CD4-positive, CD25-positive, alpha-beta regulatory T cell (primary cell): ENCODE measurements at regions not wholly inside any gene's neighbourhood (a gene's known extent, or its start where the extent isn't known, plus 50 kb on each side); places are given as distances from the start of the nearest gene placed in this dataset.

Experiments used
- ATAC-seq, 2 donors: fragments of 150-1000 bp; cut with Tn5 transposase; one replicate each; pipeline ENCODE4 v1.10.0; 2021; ENCODE audit warnings: low read depth in 2 of 2, moderate number of reproducible peaks in 2 of 2, moderate library complexity in 1 of 2
- DNase-seq, 3 donors: peaks; one replicate each; pipeline versions ENCODE4 v3.0.0 to v3.0.0-alpha.2; 2012 to 2022; ENCODE audit warnings: mixed read lengths in 1 of 3
- H3K27ac ChIP-seq: one replicate; pipeline ENCODE4 v1.7.0; 2013; ENCODE audit warnings: mild to moderate bottlenecking, low read length; ENCODE audit not compliant: insufficient read depth, poor library complexity, severe bottlenecking
- H3K27me3 ChIP-seq: one replicate; pipeline ENCODE4 v1.7.0; 2013; ENCODE audit warnings: low read length; ENCODE audit not compliant: control insufficient read depth, insufficient read depth
- H3K36me3 ChIP-seq: one replicate; pipeline ENCODE4 v1.7.0; 2013; ENCODE audit warnings: mild to moderate bottlenecking, low read length, moderate library complexity; ENCODE audit not compliant: control insufficient read depth, insufficient read depth
- H3K4me1 ChIP-seq: 2 replicates; pipeline ENCODE4 v1.7.0; 2013; ENCODE audit warnings: mild to moderate bottlenecking, low read length; ENCODE audit not compliant: insufficient read depth, control insufficient read depth, poor library complexity, severe bottlenecking
- H3K4me3 ChIP-seq: one replicate; pipeline ENCODE4 v1.7.0; 2013; ENCODE audit warnings: low read depth, mild to moderate bottlenecking, low read length, moderate library complexity
- H3K9me3 ChIP-seq, 2 experiments: 1 replicate in 1 of 2; 2 replicates in 1 of 2; pipeline ENCODE4 v1.7.0; 2013; ENCODE audit warnings: low read length in 2 of 2, mild to moderate bottlenecking in 1 of 2, moderate library complexity in 1 of 2; ENCODE audit not compliant: control insufficient read depth in 2 of 2
- H3K27ac Mint-ChIP-seq, 3 donors: one replicate each; pipeline ENCODE4 v1.8.0; 2020 to 2022; ENCODE audit warnings: mild to moderate bottlenecking in 3 of 3, mixed read lengths in 3 of 3, moderate library complexity in 2 of 3
- H3K27me3 Mint-ChIP-seq: one replicate; pipeline ENCODE4 v1.8.0; 2022; ENCODE audit warnings: mild to moderate bottlenecking, mixed read lengths
- H3K36me3 Mint-ChIP-seq: one replicate; pipeline ENCODE4 v1.8.0; 2020; ENCODE audit warnings: mixed read lengths
- H3K4me1 Mint-ChIP-seq, 4 donors: one replicate each; pipeline ENCODE4 v1.8.0; 2020 to 2022; ENCODE audit warnings: mixed read lengths in 4 of 4, mild to moderate bottlenecking in 1 of 4
- H3K4me3 Mint-ChIP-seq, 4 donors: one replicate each; pipeline ENCODE4 v1.8.0; 2020 to 2022; ENCODE audit warnings: mild to moderate bottlenecking in 4 of 4, mixed read lengths in 4 of 4, moderate library complexity in 3 of 4
- H3K9me3 Mint-ChIP-seq, 7 donors: one replicate each; pipeline ENCODE4 v1.8.0; 2020 to 2022; ENCODE audit warnings: mixed read lengths in 7 of 7, mild to moderate bottlenecking in 3 of 7, moderate library complexity in 2 of 7

DNA sequence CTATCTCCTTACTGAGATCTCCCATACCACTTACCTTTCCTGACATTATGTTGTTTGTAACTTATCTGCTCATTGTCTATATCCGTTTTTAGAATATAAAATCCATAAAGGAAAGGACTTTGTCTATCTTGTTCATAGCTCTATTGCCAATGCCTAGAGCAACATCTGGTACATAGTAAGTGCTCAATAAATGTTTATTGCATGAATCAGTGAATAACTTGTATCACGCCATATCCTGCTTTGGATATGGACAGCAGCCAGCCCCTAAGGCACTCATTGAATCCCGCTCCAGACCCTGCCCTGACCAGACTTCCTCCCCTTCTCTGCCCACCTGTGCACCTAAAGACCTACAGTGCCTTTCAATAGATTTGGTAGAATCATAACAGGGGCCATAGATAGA lies 298.1 kb upstream of the PLXNA2 start:
- Mint-ChIP-seq H3K4me3 (no peak overlapping the region), H3K4me1 (no peaks in the 10 kb centered on the region), H3K9me3 (peaks cover 0 to 2% (median 0%) of the 10 kb centered on the region in 7 donors), H3K27ac (no peak overlapping the region), H3K36me3 (no peaks in the 10 kb centered on the region), H3K27me3 (no peaks in the 10 kb centered on the region)
- Histone ChIP-seq H3K27ac (no peak overlapping the region), H3K36me3 (no peaks in the 10 kb centered on the region), H3K4me3 (no peak overlapping the region), H3K27me3 (no peaks in the 10 kb centered on the region), H3K9me3 (no peaks in the 10 kb centered on the region), H3K4me1 (no peaks in the 10 kb centered on the region)
- DNase-seq (no peak), ATAC-seq (no peak)

DNA sequence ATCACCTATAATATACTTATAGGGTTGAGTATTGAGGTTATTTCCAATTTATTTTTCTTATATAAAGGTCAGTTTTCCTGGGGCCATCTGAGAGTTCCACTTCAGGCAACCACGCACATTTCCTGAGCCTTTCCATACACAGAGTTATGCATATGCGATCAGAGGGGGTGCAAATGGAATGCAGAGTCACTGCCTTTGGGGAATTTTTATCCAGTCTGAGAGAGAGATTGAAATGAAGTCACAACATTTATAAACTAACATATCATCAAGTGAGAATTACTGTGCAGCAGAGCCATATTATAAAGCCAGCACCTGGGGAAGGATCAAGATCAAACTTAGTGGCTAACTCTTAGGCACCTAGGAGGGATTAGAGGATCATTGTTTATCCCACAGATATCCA lies 299.9 kb upstream of the PLXNA2 start:
- Mint-ChIP-seq H3K9me3 (peaks cover 0 to 2% (median 0%) of the 10 kb centered on the region in 7 donors), H3K27me3 (peaks cover 5% of the 10 kb centered on the region)
- ATAC-seq, result no peak

DNA sequence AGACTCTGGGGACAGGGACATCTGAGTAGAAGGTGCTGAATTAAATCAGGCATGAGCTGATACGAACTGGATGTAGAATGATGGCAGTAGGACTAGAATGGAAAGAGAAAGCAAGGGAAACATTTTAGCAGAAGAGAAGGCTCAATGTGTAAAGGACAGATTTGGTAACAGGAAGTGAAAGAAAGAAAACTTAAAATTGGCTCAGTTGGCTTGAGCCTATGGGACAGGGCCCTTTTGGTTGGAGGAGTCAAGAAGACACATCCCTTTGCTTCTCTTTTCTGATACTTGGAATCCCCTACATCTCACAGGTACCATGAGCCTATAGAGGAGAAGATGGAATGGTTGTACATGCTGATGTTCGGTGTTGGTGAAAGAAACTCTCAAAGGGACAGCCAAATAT lies 300.6 kb upstream of the PLXNA2 start:
- ATAC-seq (no peak), DNase-seq (no peak)
- H3K4me1 ChIP-seq, result no peaks in the 10 kb centered on the region
- Mint-ChIP-seq H3K4me3 (no peak overlapping the region), H3K4me1 (no peaks in the 10 kb centered on the region), H3K27me3 (peaks cover 5% of the 10 kb centered on the region), H3K36me3 (no peaks in the 10 kb centered on the region), H3K9me3 (peaks cover 0 to 2% (median 0%) of the 10 kb centered on the region in 7 donors), H3K27ac (peak overlapping the region in 1 of 3 donors; percentile 16)
- H3K9me3 ChIP-seq, result no peaks in the 10 kb centered on the region
- no peak overlapping the region for H3K27ac ChIP-seq
- no peak overlapping the region for H3K4me3 ChIP-seq
- no peaks in the 10 kb centered on the region for H3K27me3 ChIP-seq
- no peaks in the 10 kb centered on the region for H3K36me3 ChIP-seq

More for the DNA sequence above, 299.9 kb upstream of the PLXNA2 start:
- Mint-ChIP-seq H3K4me1 (no peaks in the 10 kb centered on the region), H3K36me3 (no peaks in the 10 kb centered on the region), H3K4me3 (no peak overlapping the region), H3K27ac (no peak overlapping the region)
- Histone ChIP-seq H3K4me3 (no peak overlapping the region), H3K27ac (no peak overlapping the region), H3K27me3 (no peaks in the 10 kb centered on the region), H3K4me1 (no peaks in the 10 kb centered on the region), H3K9me3 (no peaks in the 10 kb centered on the region), H3K36me3 (no peaks in the 10 kb centered on the region)
- no peak for DNase-seq

GRCh38 chr1:208551024-208551423 lies 306.8 kb upstream of the PLXNA2 start:
- no peaks in the 10 kb centered on the region for H3K4me1 ChIP-seq
- Mint-ChIP-seq H3K4me1 (no peaks in the 10 kb centered on the region), H3K4me3 (no peak overlapping the region), H3K9me3 (peaks cover 0 to 7% (median 0%) of the 10 kb centered on the region in 7 donors), H3K27ac (no peak overlapping the region), H3K27me3 (peaks cover 5% of the 10 kb centered on the region), H3K36me3 (no peaks in the 10 kb centered on the region)
- no peaks in the 10 kb centered on the region for H3K27me3 ChIP-seq
- no peak for ATAC-seq
- DNase-seq, result no peak
- no peak overlapping the region for H3K27ac ChIP-seq
- no peaks in the 10 kb centered on the region for H3K9me3 ChIP-seq
- no peaks in the 10 kb centered on the region for H3K36me3 ChIP-seq
- no peak overlapping the region for H3K4me3 ChIP-seq

GRCh38 chr1:208551633-208552320 lies 307.6 kb upstream of the PLXNA2 start:
- H3K27me3 Mint-ChIP-seq, result peaks cover 5% of the 10 kb centered on the region
- H3K4me1 Mint-ChIP-seq, result no peaks in the 10 kb centered on the region
- no peaks in the 10 kb centered on the region for H3K36me3 ChIP-seq
- peaks cover 0 to 7% (median 0%) of the 10 kb centered on the region in 7 donors for H3K9me3 Mint-ChIP-seq
- no peak overlapping the region for H3K27ac Mint-ChIP-seq
- no peaks in the 10 kb centered on the region for H3K9me3 ChIP-seq
- no peaks in the 10 kb centered on the region for H3K27me3 ChIP-seq
- no peaks in the 10 kb centered on the region for H3K36me3 Mint-ChIP-seq
- H3K4me3 Mint-ChIP-seq, result no peak overlapping the region
- DNase-seq, result no peak
- no peak for ATAC-seq
- no peaks in the 10 kb centered on the region for H3K4me1 ChIP-seq
- H3K4me3 ChIP-seq, result no peak overlapping the region
- no peak overlapping the region for H3K27ac ChIP-seq

GRCh38 chr1:208552928-208553327 lies 308.7 kb upstream of the PLXNA2 start:
- Mint-ChIP-seq H3K36me3 (no peaks in the 10 kb centered on the region), H3K4me1 (no peaks in the 10 kb centered on the region)
- DNase-seq, result no peak

DNA sequence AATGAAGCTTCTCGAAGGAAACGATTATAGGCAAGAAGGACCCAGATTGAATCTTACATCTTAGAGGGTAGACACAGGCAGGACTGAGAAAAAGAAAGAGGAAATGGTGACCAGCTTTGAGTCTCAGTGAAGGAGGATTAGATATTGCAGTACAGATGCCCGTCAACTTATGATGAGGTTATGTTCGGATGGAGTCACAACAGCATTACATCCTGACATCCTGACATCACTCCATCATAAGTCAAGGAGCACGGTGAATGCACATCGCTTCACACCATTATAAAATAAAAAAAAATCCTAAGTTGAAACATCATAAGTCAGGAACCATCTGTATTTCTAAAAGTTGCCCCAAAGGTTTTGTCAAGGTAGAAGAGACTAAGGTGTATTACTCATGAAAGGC lies 312.3 kb upstream of the PLXNA2 start:
- Mint-ChIP-seq H3K27me3 (no peaks in the 10 kb centered on the region), H3K36me3 (no peaks in the 10 kb centered on the region), H3K27ac (no peak overlapping the region), H3K4me3 (no peak overlapping the region), H3K9me3 (peaks cover 0 to 7% (median 2%) of the 10 kb centered on the region in 7 donors), H3K4me1 (no peaks in the 10 kb centered on the region)
- Histone ChIP-seq H3K4me3 (no peak overlapping the region), H3K9me3 (no peaks in the 10 kb centered on the region), H3K27ac (no peak overlapping the region), H3K36me3 (no peaks in the 10 kb centered on the region), H3K4me1 (no peaks in the 10 kb centered on the region), H3K27me3 (no peaks in the 10 kb centered on the region)
- ATAC-seq, result no peak
- no peak for DNase-seq

More at GRCh38 chr1:208552928-208553327, 308.7 kb upstream of the PLXNA2 start:
- H3K9me3 ChIP-seq, result no peaks in the 10 kb centered on the region
- H3K4me3 Mint-ChIP-seq, result no peak overlapping the region
- H3K27ac Mint-ChIP-seq, result no peak overlapping the region
- no peak overlapping the region for H3K4me3 ChIP-seq
- H3K4me1 ChIP-seq, result no peaks in the 10 kb centered on the region
- H3K27ac ChIP-seq, result no peak overlapping the region
- peaks cover 0 to 7% (median 1%) of the 10 kb centered on the region in 7 donors for H3K9me3 Mint-ChIP-seq
- H3K27me3 ChIP-seq, result no peaks in the 10 kb centered on the region
- no peak for ATAC-seq
- peaks cover 2% of the 10 kb centered on the region for H3K27me3 Mint-ChIP-seq
- H3K36me3 ChIP-seq, result no peaks in the 10 kb centered on the region

GRCh38 chr1:208557046-208557722 lies 313.0 kb upstream of the PLXNA2 start:
- no peaks in the 10 kb centered on the region for H3K9me3 ChIP-seq

More at GRCh38 chr1:208557046-208557722, 313.0 kb upstream of the PLXNA2 start:
- DNase-seq, result no peak
- Mint-ChIP-seq H3K36me3 (no peaks in the 10 kb centered on the region), H3K4me3 (no peak overlapping the region), H3K9me3 (peaks cover 0 to 7% (median 2%) of the 10 kb centered on the region in 7 donors), H3K27ac (no peak overlapping the region), H3K27me3 (no peaks in the 10 kb centered on the region), H3K4me1 (no peaks in the 10 kb centered on the region)
- H3K27me3 ChIP-seq, result no peaks in the 10 kb centered on the region
- no peak overlapping the region for H3K4me3 ChIP-seq
- H3K36me3 ChIP-seq, result no peaks in the 10 kb centered on the region
- H3K27ac ChIP-seq, result no peak overlapping the region
- ATAC-seq, result no peak
- no peaks in the 10 kb centered on the region for H3K4me1 ChIP-seq
